ENCODE measurements at regions not wholly inside any gene's neighbourhood (a gene's known extent, or its start where the extent isn't known, plus 50 kb on each side); places are given as distances from the start of the nearest gene placed in this dataset.

- TF ChIP-seq CTCF (IDR thresholded peaks at IDR 0.05) (no peak), POLR2A (IDR thresholded peaks at IDR 0.05) (no peak)
- 65 to 81% (median 71%) methylated on average over 29 of the region's 29 CpGs for WGBS, 4 donors
- Histone ChIP-seq H3K4me1 (peaks cover 0 to 86% (median 36%) of the 10 kb centered on the region in 12 donors), H3K27ac (peak overlapping the region in 10 of 12 donors; percentile 25 to 97 (median 49)), H3K27me3 (no peaks in the 10 kb centered on the region), H3K9me3 (no peaks in the 10 kb centered on the region), H3K36me3 (no peaks in the 10 kb centered on the region), H3K4me3 (peak overlapping the region in 4 of 12 donors; percentile 23 to 32 (median 28))
- intact Hi-C loops (cut with DNase I) = loop anchor here in 3 of 10 donors (5.0 to 10.0 kb wide), 3 partner anchors 121 to 134 kb away; no protein-coding TSS in a partner anchor
- DNase-seq = peak; percentile 47 to 82 (median 75)
- ATAC-seq = peak in 3 of 4 donors; percentile 50 to 66 (median 54)
Observed at GRCh38 chr2:8543383-8544170, 138.3 kb upstream of the ID2 start.

- Histone ChIP-seq H3K27ac (peak overlapping the region in 10 of 12 donors; percentile 25 to 97 (median 49)), H3K9me3 (no peaks in the 10 kb centered on the region), H3K27me3 (no peaks in the 10 kb centered on the region), H3K36me3 (no peaks in the 10 kb centered on the region), H3K4me1 (peaks cover 0 to 79% (median 31%) of the 10 kb centered on the region in 12 donors), H3K4me3 (peak overlapping the region in 1 of 12 donors; percentile 26)
- TF ChIP-seq CTCF (IDR thresholded peaks at IDR 0.05) (no peak), POLR2A (IDR thresholded peaks at IDR 0.05) (no peak)
- WGBS, 4 donors = 87 to 91% (median 90%) methylated on average over 15 of the region's 15 CpGs
- ATAC-seq = peak in 1 of 4 donors; percentile 43
- intact Hi-C loops (cut with DNase I) = loop anchor here in 3 of 10 donors (5.0 to 10.0 kb wide), 3 partner anchors 121 to 133 kb away; no protein-coding TSS in a partner anchor
- DNase-seq = no peak
Observed at GRCh38 chr2:8544171-8544785, 137.6 kb upstream of the ID2 start.

- Histone ChIP-seq H3K36me3 (no peaks in the 10 kb centered on the region), H3K9me3 (no peaks in the 10 kb centered on the region), H3K27me3 (no peaks in the 10 kb centered on the region), H3K27ac (peak overlapping the region in 6 of 12 donors; percentile 2 to 97 (median 42)), H3K4me3 (no peak overlapping the region), H3K4me1 (peaks cover 0 to 71% (median 25%) of the 10 kb centered on the region in 12 donors)
- peak; percentile 72 to 90 (median 86) for ATAC-seq
- intact Hi-C loops (cut with DNase I) = loop anchor here in 3 of 10 donors (5.0 to 10.0 kb wide), 3 partner anchors 120 to 132 kb away; no protein-coding TSS in a partner anchor
- peak; percentile 71 to 87 (median 79) for DNase-seq
- 59 to 67% (median 61%) methylated on average over 23 to 27 of the region's 27 CpGs for WGBS, 4 donors
- TF ChIP-seq POLR2A (IDR thresholded peaks at IDR 0.05) (no peak), CTCF (IDR thresholded peaks at IDR 0.05) (peak; percentile 5 to 57 (median 32))
Observed at GRCh38 chr2:8544786-8545694, 136.8 kb upstream of the ID2 start.

Data from heart left ventricle (tissue), 16 donors.